Activated CD4-positive, alpha-beta T cell treated with anti-CD3 and anti-CD28 coated beads, Interleukin-2, amount 10 ng/mL, durations not matched to agents 7 days and 5 days (primary cell): ENCODE measurements at regions not wholly inside any gene's neighbourhood (a gene's known extent, or its start where the extent isn't known, plus 50 kb on each side); places are given as distances from the start of the nearest gene placed in this dataset.

Source experiments
- CTCF ChIA-PET: fragments of 350-600 bp; sonication (Branson Sonifier 250); formaldehyde crosslinking; loops from one replicate; lab custom pipeline; 2021; ENCODE audit warnings: antibody characterized with exemption; lab: Charles Lee
- POLR2A ChIA-PET: fragments of 350-600 bp; sonication (Branson Sonifier 250); formaldehyde crosslinking; loops from one replicate; lab custom pipeline; 2021; ENCODE audit warnings: antibody characterized with exemption; lab: Charles Lee
- DNase-seq: peaks from one replicate; pipeline ENCODE4 v3.0.0-alpha.2; 2020
- H3K27ac Mint-ChIP-seq: one replicate; pipeline ENCODE4 v1.8.0; 2021; ENCODE audit warnings: mild to moderate bottlenecking, moderate library complexity, mixed read lengths
- H3K27me3 Mint-ChIP-seq: one replicate; pipeline ENCODE4 v1.8.0; 2021; ENCODE audit warnings: mixed read lengths
- H3K36me3 Mint-ChIP-seq: one replicate; pipeline ENCODE4 v1.8.0; 2021; ENCODE audit warnings: low read depth, mixed read lengths
- H3K4me1 Mint-ChIP-seq: one replicate; pipeline ENCODE4 v1.8.0; 2021; ENCODE audit warnings: mixed read lengths
- H3K4me3 Mint-ChIP-seq: one replicate; pipeline ENCODE4 v1.8.0; 2021; ENCODE audit warnings: mild to moderate bottlenecking, moderate library complexity, mixed read lengths
- H3K9me3 Mint-ChIP-seq: one replicate; pipeline ENCODE4 v1.8.0; 2021; ENCODE audit warnings: mixed read lengths

- Mint-ChIP-seq H3K27me3 (no peaks in the 10 kb centered on the region), H3K27ac (no peak overlapping the region), H3K4me3 (no peak overlapping the region), H3K9me3 (peaks cover 3% of the 10 kb centered on the region), H3K36me3 (no peaks in the 10 kb centered on the region), H3K4me1 (no peaks in the 10 kb centered on the region)
- ChIA-PET CTCF (interaction anchor here (1.8 kb wide), 1 partner anchor 18 kb away, joined by 4 read pairs; no protein-coding TSS in a partner anchor), POLR2A (no interaction called here)
- DNase-seq = no peak
Measured at GRCh38 chr3:177476495-177476894, 279.2 kb upstream of the TBL1XR1 start.

- DNase-seq = no peak
- Mint-ChIP-seq H3K4me1 (no peaks in the 10 kb centered on the region), H3K27ac (no peak overlapping the region), H3K36me3 (no peaks in the 10 kb centered on the region), H3K27me3 (no peaks in the 10 kb centered on the region), H3K9me3 (peaks cover 3% of the 10 kb centered on the region), H3K4me3 (no peak overlapping the region)
- CTCF ChIA-PET = interaction anchor here (1.8 kb wide), 1 partner anchor 18 kb away, joined by 4 read pairs; no protein-coding TSS in a partner anchor
- POLR2A ChIA-PET = no interaction called here
Measured at GRCh38 chr3:177476921-177477435, 279.7 kb upstream of the TBL1XR1 start.

DNA sequence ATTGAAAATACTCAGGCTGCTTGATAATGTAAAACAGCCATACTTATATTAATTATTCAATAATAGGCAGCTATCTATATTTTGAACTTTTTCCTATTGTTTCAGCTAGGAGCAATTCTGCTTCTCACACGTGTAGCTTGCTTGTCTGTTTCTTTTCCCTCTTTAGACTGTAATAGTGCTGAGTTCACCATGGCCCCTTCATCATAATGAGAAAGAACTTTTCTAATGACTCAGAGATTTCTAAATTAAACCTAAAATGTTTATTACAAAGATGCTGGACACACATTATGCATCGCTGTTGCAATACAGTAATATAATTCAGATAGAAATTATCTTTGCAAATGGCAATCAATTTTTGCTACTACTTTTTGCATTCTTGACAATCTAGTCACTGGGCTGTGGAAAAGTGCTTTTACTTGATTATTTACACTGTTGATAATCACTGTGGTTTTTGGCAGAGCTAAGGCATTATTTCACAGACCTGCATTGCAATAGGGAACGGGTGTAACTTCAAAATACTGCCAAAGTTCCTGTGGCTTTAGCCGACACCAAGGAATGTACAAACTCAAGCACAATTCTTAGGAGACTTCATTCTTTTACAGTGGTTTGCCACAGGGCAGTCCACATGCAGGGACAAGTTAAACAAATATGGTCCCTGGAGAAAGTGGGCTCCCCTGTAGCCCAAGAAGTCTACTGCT, 281.0 kb upstream of the TBL1XR1 start:
- ChIA-PET CTCF (no interaction called here), POLR2A (no interaction called here)
- H3K4me3 Mint-ChIP-seq = no peak overlapping the region
- no peaks in the 10 kb centered on the region for H3K27me3 Mint-ChIP-seq
- no peak for DNase-seq
- peaks cover 3% of the 10 kb centered on the region for H3K9me3 Mint-ChIP-seq
- H3K27ac Mint-ChIP-seq = no peak overlapping the region
- H3K36me3 Mint-ChIP-seq = peaks cover under 1% of the 10 kb centered on the region
- no peaks in the 10 kb centered on the region for H3K4me1 Mint-ChIP-seq

DNA sequence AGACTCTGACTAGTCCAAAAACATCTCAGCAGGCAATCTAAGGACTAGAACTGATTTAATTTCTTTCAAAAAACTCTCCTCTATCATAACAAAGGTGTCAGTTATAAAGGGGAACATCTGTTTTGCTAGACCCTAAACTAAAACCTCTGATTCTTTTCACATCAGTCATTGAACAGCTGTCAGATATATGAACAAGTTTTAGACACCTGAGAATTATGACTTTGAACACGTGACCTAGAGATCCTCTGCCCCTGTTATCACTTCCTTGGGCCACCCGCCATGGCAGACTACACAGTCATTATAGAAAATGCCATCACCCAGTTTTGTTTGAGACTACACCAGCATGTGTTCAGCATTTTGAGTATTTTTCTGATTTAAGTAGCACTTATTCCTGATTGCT, 282.3 kb upstream of the TBL1XR1 start:
- H3K4me3 Mint-ChIP-seq = no peak overlapping the region
- no peaks in the 10 kb centered on the region for H3K4me1 Mint-ChIP-seq
- no peaks in the 10 kb centered on the region for H3K27me3 Mint-ChIP-seq
- no peak for DNase-seq
- peaks cover 2% of the 10 kb centered on the region for H3K36me3 Mint-ChIP-seq
- no peak overlapping the region for H3K27ac Mint-ChIP-seq
- POLR2A ChIA-PET = no interaction called here
- CTCF ChIA-PET = no interaction called here
- peaks cover 5% of the 10 kb centered on the region for H3K9me3 Mint-ChIP-seq

DNA sequence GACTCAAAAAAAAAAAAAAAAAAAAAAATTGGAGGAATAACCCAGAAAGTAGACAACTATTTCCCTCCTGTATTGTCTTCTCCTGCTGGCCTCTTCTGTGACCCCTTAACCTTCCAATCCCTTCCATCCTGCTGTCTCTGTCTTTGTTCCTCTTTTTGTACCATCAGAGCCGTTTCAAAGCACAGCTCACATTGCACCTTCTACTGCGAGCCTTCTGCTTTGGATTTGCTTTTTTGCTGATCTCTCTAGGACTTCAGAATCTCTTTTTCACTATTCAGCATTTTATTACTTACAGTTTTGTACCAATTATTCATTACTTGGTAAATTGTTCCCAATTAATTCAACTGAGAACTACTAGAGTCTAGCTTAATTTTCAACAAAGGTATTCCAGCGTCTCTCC, 284.0 kb upstream of the TBL1XR1 start:
- POLR2A ChIA-PET = no interaction called here
- Mint-ChIP-seq H3K4me1 (no peaks in the 10 kb centered on the region), H3K27ac (peak overlapping the region; percentile 48), H3K27me3 (no peaks in the 10 kb centered on the region), H3K36me3 (peaks cover 2% of the 10 kb centered on the region), H3K9me3 (peaks cover 7% of the 10 kb centered on the region), H3K4me3 (no peak overlapping the region)
- DNase-seq = no peak
- CTCF ChIA-PET = interaction anchor here (0.8 to 1.0 kb wide), 2 partner anchors 11 to 14 kb away, joined by 3 to 4 read pairs; no protein-coding TSS in a partner anchor

- Mint-ChIP-seq H3K27ac (no peak overlapping the region), H3K4me3 (no peak overlapping the region), H3K27me3 (no peaks in the 10 kb centered on the region), H3K9me3 (peaks cover 7% of the 10 kb centered on the region), H3K4me1 (no peaks in the 10 kb centered on the region), H3K36me3 (peaks cover 2% of the 10 kb centered on the region)
- POLR2A ChIA-PET = no interaction called here
- CTCF ChIA-PET = interaction anchor here (0.5 kb wide), 1 partner anchor 755 kb away, joined by 3 read pairs; no protein-coding TSS in a partner anchor
- DNase-seq = no peak
Measured at GRCh38 chr3:177482048-177482691, 284.9 kb upstream of the TBL1XR1 start.

GRCh38 chr3:177483182-177483967, 286.1 kb upstream of the TBL1XR1 start:
- Mint-ChIP-seq H3K4me3 (no peak overlapping the region), H3K36me3 (peaks cover 2% of the 10 kb centered on the region), H3K9me3 (peaks cover 7% of the 10 kb centered on the region), H3K27me3 (no peaks in the 10 kb centered on the region), H3K27ac (no peak overlapping the region), H3K4me1 (peaks cover 5% of the 10 kb centered on the region)
- ChIA-PET CTCF (interaction anchor here (0.5 kb wide), 1 partner anchor 282 kb away, joined by 4 read pairs; no protein-coding TSS in a partner anchor), POLR2A (no interaction called here)
- no peak for DNase-seq

DNA sequence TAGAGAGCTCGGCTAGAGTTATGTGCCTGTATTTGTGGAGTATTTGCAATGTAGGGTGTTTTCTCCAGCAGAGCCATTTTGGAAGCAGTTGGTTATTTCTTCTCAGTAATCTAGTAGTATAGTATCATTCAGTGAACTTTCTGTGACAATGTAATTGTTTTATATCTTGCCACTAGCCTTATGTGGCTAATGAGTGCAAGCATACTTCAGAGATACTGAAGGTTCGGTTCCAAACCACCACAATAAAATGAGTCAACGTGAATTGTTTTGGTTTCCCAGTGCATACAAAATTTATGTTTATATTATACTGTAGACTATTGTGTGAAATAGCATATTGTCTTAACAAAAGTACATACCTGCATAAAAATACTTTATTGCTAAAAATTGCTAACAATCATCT, 286.9 kb upstream of the TBL1XR1 start:
- Mint-ChIP-seq H3K27ac (no peak overlapping the region), H3K27me3 (no peaks in the 10 kb centered on the region), H3K4me3 (no peak overlapping the region), H3K9me3 (peaks cover 8% of the 10 kb centered on the region), H3K36me3 (peaks cover 2% of the 10 kb centered on the region), H3K4me1 (peaks cover 13% of the 10 kb centered on the region)
- POLR2A ChIA-PET = no interaction called here
- CTCF ChIA-PET = no interaction called here
- DNase-seq = no peak

DNA sequence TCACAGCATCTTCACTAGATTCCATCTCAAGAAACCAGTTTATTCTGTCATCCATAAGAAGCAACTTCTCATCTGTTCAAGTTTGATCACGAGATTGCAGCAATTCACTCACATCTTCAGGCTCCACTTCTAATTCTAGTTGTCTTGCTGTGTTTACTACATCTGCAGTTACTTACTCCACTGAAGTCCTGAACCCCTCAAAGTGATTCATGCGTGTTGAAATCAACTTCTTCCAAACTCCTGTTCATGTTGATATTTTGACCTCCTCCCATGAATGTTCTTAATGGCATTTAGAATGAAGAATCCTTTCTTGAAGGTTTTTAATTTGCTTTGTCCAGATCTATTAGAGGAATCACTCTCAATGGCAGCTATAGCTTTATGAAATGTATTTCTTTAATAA, 287.6 kb upstream of the TBL1XR1 start:
- ChIA-PET CTCF (interaction anchor here (0.6 kb wide), 1 partner anchor 430 kb away, joined by 4 read pairs; no protein-coding TSS in a partner anchor), POLR2A (no interaction called here)

DNA sequence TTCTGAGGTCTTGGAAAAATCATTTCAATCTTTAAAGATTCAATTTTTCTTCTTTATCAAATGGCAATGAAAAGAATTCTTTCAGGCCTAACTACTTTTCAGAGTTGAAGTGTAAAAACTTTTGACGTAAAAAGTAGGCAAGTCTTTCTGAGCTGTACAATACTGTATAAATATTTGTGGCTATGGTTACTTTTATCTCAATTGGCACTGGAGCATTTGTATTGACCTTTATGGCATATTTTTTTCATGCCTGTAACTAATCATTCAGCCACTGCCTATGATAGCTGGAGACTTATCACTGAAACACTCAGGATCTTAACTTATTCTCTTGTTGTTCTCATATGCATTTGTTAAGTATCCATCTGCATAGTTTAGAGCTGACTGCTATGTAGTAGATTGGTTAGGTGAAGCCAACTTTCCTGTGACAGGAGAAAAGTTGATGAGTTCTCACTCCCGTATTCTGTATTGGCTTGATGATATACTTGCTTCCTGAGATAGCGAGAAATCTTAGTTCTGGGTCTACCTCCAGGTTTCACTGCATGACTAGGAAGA, 290.4 kb upstream of the TBL1XR1 start:
- DNase-seq = no peak
- H3K27me3 Mint-ChIP-seq = no peaks in the 10 kb centered on the region
- H3K4me3 Mint-ChIP-seq = no peak overlapping the region
- H3K4me1 Mint-ChIP-seq = peaks cover 14% of the 10 kb centered on the region
- POLR2A ChIA-PET = no interaction called here
- H3K27ac Mint-ChIP-seq = no peak overlapping the region
- H3K9me3 Mint-ChIP-seq = peaks cover 8% of the 10 kb centered on the region
- CTCF ChIA-PET = interaction anchor here (0.6 kb wide), 1 partner anchor 214 kb away, joined by 4 read pairs; no protein-coding TSS in a partner anchor
- peaks cover 2% of the 10 kb centered on the region for H3K36me3 Mint-ChIP-seq

More for the DNA sequence above, 287.6 kb upstream of the TBL1XR1 start:
- no peak for DNase-seq
- H3K27me3 Mint-ChIP-seq = no peaks in the 10 kb centered on the region
- H3K4me3 Mint-ChIP-seq = no peak overlapping the region
- H3K36me3 Mint-ChIP-seq = peaks cover 2% of the 10 kb centered on the region
- H3K9me3 Mint-ChIP-seq = peaks cover 8% of the 10 kb centered on the region
- H3K27ac Mint-ChIP-seq = no peak overlapping the region
- peaks cover 14% of the 10 kb centered on the region for H3K4me1 Mint-ChIP-seq

- POLR2A ChIA-PET = no interaction called here
Measured at GRCh38 chr3:177488740-177489139, 291.5 kb upstream of the TBL1XR1 start.

DNA sequence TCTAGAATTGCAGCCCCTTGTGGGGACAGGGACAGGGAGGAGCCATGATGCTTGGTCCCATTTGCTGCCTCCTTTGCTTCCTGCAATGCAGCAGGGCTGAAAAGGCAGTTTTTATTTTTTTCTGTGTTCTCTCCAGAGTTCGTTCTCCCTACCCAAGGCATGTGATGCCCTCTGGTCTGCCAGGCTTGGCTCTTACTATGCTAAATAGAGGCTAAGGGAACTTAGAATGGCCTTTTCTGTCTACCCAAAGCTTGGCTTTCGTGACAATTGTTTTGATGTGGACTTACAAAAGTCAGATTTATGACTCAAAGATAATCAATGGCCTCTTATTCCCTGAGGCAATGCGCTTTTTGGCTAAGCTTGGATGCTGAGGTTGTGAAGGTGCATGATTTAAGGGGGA, 293.3 kb upstream of the TBL1XR1 start:
- ChIA-PET POLR2A (no interaction called here), CTCF (no interaction called here)
- H3K36me3 Mint-ChIP-seq = no peaks in the 10 kb centered on the region
- peaks cover 14% of the 10 kb centered on the region for H3K4me1 Mint-ChIP-seq
- H3K9me3 Mint-ChIP-seq = peaks cover 4% of the 10 kb centered on the region
- no peak overlapping the region for H3K4me3 Mint-ChIP-seq
- no peaks in the 10 kb centered on the region for H3K27me3 Mint-ChIP-seq
- no peak for DNase-seq
- no peak overlapping the region for H3K27ac Mint-ChIP-seq

More at GRCh38 chr3:177488740-177489139, 291.5 kb upstream of the TBL1XR1 start:
- Mint-ChIP-seq H3K36me3 (no peaks in the 10 kb centered on the region), H3K4me1 (peaks cover 14% of the 10 kb centered on the region), H3K27ac (no peak overlapping the region), H3K4me3 (no peak overlapping the region), H3K9me3 (peaks cover 7% of the 10 kb centered on the region), H3K27me3 (no peaks in the 10 kb centered on the region)
- DNase-seq = no peak
- CTCF ChIA-PET = no interaction called here
